Stimulated activated naive CD4-positive, alpha-beta T cell (primary cell): ENCODE measurements at regions not wholly inside any gene's neighbourhood (a gene's known extent, or its start where the extent isn't known, plus 50 kb on each side); places are given as distances from the start of the nearest gene placed in this dataset.

Experiments used
- DNase-seq, 6 experiments: peaks; one replicate each; lab custom pipeline; 2025; lab: John Stamatoyannopoulos, UW

DNA sequence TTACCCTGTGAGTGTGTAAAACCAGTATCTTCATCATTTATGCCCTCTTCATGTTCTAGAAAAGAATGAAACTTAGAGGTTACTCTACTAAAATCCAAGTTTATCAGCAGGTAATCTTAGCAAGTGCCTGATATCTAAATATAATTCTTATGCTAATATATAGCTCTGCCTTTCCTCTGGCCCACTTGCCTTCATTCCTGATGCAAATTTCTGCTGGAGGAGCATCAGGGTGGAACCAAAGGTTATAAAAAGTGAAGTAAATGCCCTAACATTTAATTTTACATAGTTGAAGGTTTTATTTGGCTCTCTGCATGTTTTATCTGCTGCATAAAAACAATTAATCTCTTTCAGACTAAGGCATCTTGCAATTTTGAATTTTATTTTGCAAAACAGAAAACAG is 936.2 kb downstream of the ROBO2 start:
- no peak for DNase-seq

DNA sequence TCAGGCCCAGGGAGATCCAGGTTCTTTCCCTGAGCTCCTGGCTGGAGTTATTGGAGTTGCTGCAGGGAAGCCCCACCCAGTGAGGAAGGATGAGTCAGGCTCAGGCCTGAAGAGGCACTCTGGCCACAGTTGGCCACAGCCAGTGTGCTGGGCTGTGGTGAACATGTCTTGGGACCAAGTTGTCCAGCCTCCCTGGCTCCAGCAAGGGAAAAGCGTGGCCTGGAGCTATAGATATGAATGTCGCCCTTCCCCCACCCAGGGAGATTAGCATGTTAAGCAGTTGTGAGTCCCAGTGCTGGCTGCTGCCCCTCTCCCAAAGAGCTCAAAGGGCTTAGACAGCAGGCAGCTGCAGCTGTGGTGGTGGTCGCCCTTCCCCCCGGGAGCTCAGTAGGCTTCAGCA is 963.2 kb downstream of the ROBO2 start:
- no peak for DNase-seq

DNA sequence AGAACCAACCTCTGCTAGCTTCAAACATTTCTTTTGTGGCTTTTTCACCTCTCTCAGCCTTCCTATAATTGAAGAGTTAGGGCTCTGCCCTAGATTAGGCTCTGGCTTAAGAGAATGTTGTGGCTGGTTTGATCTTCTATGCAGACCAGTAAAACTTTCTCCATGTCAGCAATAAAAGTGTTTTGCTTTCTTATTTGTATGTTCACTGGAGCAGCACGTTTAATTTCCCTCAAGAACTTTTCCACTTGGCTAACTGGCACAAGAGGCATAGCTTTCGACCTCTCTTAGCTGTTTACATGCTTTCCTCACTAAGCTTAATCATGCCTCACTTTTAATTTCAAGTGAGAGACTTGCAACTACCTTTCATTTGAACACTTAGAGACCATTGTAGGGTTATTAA is 964.7 kb downstream of the ROBO2 start:
- DNase-seq = no peak

DNA sequence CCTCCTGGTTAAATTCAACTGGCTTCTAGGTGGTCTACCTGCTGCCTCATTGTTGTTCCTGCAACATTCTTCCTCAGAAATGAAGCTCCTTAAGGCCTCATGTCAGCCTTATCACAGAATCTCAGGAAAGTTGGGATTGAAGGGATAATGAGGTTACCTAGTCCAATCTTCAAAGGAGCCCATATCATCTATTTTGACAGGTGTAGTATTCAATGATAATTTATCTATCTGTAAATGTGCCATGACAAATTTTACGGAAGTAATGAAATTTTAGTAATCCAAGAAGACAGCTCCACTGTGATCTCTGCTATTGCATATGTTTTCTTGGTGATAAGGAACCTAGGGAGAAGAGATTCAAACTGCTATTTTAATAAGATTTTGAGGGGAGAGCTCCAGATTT is 973.8 kb downstream of the ROBO2 start:
- DNase-seq = no peak

DNA sequence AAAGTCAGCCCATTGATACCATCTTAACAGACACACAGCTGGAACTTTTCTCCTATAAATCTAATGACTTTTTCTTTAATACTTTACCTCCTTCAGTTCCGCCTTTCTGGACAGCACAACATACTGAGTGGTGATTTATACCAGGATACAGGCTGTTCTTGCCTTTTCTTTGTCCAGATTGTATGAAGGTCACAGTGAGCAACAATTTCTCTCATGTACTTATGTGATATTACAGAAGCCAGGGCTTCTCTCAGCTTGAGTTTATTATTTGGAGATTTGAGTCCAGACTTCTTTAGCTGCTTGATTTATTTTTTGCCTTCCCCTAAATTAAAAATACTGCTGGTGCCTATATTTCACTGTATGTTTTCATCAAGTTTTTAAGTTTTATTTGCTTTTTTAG is 976.0 kb downstream of the ROBO2 start:
- DNase-seq = no peak

DNA sequence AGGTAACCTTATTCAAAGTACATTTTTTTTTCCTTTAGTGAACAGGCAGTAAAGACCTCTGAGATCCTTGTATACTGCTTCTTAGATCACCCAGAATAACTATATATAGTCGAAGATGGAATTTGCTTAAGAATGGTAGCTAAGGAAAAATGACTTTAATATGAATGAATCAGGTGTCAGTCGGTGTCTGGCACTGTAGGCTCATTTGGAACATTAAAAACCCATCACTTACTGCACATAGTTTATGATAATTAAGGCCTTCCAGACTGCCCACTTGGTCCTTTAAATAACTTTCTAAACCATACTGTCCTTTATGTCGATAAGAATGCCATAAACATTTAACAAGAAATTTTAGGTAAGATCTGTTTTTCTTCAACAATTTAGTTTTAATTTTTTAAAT is 981.8 kb downstream of the ROBO2 start:
- DNase-seq = no peak

DNA sequence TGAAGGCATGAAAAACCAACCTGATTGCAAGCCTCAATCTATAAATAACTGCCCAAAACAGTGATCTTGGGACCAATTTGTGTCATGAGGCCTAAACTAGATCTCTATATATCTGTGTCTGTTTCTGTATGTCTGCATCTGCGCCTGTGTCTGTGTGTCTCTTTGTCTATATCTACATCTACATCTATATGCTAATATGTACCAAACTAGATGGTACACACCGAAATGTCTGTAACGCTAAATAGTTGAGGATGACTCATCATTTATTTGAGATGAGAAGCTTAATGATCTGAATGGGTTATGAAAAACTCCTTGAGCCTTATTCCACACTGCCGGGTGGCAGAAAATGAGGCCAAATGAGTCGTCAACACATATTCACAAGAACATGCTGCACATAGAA is 982.3 kb downstream of the ROBO2 start:
- no peak for DNase-seq

DNA sequence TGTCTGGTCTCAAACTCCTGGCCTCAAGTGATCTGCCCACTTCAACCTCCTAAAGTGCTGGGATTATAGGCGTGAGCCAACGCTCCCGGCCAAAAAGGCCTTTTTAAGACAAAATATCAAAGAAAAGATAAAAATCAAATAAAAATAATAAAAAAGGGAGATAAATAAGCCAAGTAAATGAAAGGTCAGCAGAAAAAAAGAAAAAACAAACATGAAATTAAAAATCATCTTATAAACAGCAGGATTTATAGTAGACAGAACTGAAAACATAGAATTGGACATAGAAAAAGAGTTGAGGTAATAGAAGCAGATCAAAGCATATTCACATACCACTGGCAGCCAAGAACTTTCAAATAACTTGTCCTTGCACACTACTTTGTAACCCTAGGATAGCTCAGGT is 983.4 kb downstream of the ROBO2 start:
- no peak for DNase-seq

DNA sequence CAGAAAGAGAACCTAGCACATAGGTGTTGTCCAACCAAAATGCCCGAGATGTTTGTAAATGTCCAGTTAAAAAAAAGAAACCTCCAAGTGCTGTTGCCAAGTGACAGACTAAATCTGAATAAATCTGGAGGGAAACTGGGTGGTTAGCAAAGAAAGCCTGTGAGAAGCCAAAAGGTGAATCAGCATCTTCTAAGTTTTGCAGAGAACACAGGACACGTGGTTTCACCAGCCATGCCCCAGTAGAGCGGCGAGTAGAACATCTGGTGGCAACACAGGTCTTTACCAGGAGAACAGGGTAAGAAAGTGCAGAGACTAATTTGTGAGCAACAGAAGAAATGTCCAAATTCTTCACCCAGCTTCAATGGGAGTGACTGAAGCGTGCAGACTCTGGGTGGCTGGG is 986.0 kb downstream of the ROBO2 start:
- no peak for DNase-seq

DNA sequence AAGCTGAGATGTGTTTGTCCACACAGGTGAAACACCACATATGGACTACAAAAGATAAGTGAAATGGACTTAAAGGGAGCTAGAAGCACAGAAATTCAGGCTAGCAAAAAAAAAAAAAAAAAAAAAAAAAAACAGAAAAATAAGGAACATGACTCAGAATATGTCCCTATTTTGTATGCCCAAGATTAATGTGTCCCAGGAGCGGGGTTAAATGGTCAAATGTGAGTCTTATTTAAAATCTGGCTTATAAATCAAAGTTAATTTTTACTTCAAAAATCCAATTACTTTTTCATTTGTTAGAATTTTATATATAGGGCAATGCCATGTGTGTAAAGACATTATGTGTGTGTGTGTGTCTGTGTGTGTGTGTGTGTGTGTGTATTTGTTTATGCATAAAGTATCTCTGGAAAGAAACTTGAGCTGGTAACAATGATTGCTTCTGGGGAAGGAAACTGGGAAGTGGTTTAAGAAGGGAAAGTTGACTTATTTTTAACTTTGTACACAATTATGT is 986.5 kb downstream of the ROBO2 start:
- DNase-seq = no peak

DNA sequence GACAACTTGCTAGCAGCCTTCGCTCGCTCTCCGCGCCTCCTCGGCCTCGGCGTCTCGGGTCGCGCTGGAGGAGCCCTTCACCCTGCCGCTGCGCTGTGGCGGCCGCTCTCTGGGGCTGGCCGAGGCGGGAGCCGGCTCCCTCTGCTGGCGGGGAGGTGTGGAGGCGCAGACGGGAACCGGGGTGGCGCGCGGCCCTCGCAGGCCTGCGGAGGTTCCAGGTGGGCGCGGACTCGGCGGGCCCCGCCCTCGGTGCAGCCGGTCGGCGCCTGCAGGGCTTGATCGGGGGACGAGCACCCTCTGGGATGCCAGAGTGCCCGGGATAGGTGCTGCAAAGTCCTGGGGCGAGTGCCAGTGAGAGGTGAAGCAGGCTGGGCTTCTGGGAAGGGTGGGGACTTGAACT is 989.9 kb downstream of the ROBO2 start:
- no peak for DNase-seq

DNA sequence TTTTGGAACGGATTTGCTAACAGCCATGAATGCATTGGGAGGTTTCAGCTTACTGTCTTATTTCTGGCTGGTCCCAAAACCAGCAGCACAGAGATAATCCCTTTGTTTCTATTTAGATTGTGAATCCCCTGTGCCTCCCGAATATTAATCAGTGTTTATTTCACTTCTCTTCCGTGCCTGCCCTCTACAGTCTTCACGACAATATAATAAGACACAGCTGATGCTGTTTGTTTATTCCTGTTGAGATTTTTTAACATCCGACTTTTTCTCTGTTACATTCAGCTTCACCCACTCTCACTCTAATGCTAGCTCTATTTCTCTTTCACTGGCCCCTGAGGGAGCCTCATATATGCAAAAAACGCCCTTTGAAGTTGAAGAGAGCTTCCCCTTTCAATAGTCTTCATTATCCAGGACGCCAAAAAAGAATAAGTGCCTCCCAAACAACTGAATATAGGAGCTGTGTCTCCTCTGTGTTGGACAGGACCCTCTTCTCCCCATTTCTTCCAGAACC is 995.3 kb downstream of the ROBO2 start:
- DNase-seq = no peak

DNA sequence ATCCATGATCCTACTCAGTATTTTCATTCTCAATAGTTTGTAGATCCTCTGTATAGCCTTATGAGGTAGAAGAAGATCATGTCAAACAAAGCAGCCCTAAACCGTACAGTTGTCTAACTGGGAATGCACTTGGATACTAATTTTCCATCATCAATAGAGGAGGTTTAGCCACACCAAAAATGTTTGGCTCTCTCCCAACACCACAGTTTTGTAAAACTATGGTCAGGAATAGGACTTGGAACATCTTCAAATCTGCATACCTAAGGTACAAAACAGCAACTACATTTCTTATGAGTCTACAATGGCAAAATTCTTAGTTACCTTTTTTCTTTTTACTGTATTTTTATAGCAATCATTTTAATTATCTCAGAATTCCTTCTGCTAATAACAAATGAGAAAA is 1001.6 kb downstream of the ROBO2 start:
- DNase-seq = no peak

DNA sequence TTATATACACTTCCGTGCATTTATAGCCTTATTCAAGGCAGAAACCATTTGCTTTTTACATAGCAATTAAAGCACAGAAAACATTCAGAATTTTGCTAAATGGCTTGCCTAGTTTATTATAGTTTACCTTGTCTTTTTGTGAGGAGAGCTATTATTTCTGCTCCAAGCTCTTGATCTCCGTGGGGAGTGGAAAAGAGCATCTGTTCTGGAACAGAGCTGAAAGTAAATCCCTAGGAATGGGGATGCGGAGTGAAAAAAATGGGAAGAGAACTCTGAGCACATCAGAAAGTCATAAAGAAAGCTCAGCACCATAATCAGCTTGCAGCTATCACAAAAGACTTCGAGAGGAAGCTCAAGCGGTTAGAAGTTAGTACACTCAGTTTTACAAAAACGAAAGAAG is 1006.7 kb downstream of the ROBO2 start:
- DNase-seq = no peak

DNA sequence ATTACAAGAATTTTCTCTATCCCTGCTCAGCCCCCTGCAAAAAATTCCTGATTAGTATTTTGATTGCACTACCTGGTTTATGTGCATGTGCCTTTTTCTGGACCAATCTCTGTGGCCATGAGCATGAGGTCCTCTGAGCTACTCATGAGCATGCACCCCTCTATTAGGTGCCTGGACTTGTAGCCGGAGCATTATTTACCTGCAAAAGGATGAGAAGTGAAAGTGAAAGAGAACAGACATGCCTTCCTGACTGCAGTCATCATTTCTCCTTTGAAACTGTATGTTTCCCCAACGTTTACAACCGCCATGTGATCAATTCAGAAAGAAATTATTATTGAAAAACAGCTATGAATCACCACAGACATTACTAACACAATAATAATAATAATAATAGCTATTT is 1008.8 kb downstream of the ROBO2 start:
- no peak for DNase-seq

DNA sequence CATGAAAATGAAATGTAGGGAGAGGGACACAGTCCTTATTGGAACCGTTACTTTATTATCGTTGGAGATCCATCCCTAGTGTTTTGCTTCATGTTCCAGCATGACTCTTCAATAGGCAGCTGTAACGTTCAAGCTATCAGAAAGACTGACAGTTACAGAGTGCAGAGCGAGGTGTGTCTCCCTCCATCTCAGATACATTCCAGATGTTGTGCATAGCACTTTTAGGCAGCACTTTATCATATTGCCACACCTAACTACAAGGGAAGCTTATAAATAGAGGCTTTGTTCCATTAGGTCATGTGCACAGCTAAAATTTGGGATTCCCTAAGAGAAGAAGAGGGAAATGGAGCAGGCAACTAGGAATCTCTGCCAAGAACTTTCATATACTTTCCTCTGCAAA is 1009.6 kb downstream of the ROBO2 start:
- no peak for DNase-seq

DNA sequence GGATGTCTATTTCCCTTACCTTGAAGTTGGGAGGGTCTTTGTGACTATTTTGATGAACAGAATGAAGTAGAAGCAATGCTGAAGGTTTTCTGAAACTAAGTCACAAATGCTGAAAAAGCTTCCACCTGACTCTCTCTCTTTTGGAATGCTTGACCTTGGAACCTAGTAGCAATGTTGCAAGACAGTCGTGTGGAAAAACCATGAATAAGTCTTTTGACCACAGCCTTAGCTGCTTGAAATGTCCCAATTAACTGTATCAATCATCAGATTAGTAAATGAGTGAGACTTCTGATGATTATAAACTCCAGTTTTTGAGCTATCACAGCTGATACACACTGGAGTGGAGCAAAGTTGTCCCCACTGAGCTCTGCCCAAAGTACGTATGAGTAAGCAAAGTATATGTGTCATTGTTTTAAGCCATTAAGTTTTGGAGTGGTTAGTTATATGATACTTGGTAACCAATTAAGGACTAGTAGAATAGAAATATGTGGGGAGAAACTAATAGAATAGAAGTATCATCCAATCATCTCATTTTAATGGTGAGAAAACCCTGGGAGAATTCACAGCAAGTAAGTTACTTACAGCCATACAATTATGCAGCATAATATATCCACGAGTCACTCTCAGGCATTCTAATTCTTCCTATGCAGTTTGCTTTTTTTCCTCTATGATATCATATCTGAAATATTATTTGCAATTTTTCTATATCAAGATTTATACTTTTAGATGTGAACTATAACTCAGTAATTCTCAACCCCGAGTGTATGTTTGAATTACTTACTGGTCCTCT is 1010.6 kb downstream of the ROBO2 start:
- no peak for DNase-seq

DNA sequence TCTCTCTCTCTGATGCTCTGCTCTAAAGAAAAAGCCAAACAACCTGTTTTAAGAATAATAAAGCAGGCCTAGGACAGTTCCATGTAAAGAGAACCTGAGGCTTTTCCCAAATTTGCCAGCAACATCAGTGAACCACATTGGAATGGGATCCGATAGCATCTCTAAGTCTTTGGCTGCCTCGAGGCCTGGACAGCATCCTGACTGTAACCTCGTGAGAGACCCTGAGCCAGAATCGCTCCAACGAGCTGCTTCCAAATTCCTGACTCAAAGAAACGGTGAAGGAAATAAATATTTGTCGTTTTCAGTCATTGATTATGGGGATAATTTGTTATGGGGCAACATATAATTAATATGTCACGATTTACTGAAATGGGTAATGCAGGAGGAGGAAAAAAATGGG is 1012.8 kb downstream of the ROBO2 start:
- DNase-seq = no peak

DNA sequence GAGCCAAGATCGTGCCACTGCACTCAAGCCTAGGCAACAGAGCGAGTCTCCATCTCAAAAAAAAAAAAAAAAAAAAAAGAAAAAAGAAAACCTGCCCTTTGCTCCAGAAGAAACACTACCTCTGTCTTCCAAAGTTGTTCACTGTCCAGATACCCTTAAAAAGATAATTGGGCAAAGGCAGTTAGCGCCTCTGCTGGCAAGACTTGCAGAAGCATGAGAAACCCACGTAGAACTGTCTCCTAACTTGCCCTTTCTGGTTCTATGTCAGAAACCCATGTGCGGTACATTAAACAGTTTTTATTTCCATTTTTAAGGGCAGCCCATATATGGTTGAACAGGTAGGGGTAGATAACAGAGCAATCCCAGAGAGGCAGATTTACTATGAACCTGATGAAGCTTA is 1026.4 kb downstream of the ROBO2 start:
- no peak for DNase-seq

DNA sequence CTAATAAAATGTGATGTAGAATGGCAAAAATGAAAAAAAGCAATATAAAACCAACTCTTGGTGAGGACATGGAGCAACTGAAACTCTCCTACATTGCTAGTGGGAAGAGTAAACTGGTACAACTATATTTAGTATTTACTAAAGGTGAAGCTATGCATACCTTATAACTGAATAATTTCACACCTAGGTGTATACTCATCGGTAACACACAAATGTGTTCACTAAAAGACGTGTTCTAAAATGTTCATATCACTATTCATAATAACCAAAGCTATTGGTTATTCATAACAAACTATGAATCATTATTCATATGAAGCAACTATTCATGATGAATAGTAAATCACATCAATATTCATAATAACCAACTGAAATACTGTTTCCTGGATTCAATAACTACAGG is 1030.3 kb downstream of the ROBO2 start:
- DNase-seq = no peak

DNA sequence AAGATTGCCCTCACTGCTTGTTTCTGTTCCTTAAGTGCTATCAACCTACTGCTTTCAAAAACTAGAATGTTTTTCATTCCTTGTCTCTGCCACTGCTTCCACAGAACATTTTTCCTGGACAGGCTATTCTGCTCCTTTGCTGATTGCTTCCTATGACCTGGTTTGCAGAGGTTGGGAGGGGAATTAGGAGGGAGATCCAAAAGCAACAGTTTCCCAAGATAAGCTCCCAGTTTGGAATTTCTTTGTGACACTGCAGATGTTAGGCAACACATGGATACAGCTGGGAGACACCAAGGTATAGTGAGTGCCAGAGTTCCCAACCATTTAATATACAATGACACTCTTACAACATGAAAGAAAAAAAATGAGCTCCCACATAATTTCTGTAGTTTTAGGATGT is 1036.5 kb downstream of the ROBO2 start:
- no peak for DNase-seq

DNA sequence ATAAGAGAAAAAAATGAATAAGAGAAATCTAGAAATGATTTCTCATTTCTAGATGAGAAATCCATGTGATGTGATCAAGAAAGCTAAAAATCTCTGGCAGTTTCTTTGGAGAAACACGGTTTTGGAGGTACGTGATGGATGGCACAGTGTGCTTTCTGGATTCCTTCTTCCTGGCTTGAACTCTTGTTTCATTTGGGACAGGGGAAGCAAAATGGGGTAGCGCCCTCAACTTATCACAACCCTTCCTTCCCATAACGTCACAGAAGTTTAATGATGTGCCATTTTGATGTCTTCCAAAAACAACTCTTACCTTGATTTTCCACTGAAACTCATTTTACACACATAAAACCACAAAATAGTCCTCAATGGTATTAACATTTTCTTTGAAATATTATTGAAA is 1037.3 kb downstream of the ROBO2 start:
- DNase-seq = no peak

DNA sequence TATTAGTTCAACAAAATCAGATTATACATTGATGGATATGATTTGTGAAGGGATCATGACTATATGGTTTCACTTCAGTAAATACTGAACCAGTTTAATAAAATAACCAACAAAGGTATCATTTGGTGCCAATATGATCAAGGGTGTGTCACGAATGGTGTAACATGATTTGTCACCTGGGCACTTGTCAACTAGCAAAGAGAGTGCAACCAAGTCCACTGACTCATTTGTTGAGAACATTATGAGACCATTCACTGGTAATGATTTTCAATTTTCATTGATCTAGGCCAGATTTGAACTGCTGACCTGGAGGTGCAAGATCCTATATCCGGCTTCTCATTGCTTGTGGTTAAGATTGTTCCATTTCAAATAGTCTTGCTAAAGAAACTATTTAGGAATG is 1037.9 kb downstream of the ROBO2 start:
- no peak for DNase-seq

DNA sequence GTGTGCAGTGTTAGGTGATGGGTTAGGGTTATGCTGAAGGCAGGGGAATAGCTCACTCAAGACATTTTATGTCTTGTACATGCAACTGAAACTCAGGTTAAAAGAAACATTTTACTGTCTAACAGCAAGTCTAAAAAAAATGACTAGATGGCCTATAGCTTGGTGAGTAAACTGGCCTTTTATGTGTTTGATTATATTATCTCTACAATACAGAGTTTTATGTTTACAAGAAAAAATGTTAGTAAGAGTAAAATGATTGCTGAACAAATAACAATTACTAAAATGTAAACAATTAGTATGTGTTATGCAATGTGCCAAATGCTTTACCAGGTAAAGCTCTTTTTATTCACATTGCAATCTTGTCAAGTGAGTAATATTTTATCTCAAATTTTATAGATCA is 1039.6 kb downstream of the ROBO2 start:
- DNase-seq = no peak
